Natural killer cell (primary cell): ENCODE measurements at regions not wholly inside any gene's neighbourhood (a gene's known extent, or its start where the extent isn't known, plus 50 kb on each side); places are given as distances from the start of the nearest gene placed in this dataset.

Experiments used
- ATAC-seq, 3 donors: fragments of 150-1000 bp in 2 of 3; fragments of 200-7000 bp in 1 of 3; cut with Tn5 transposase; 1 replicate in 1 of 3; 2 replicates in 2 of 3; pipeline ENCODE4 v1.10.0; 2021; ENCODE audit warnings: mild to moderate bottlenecking in 2 of 3, moderate library complexity in 2 of 3
- DNase-seq, 2 donors: peaks; one replicate each; pipeline versions ENCODE4 v3.0.0 to v3.0.0-alpha.2; 2013 to 2021; ENCODE audit warnings: mixed read lengths in 1 of 2
- H3K27ac ChIP-seq: one replicate; pipeline ENCODE4 v1.5.1; 2013; ENCODE audit warnings: mild to moderate bottlenecking, low read length
- H3K27me3 ChIP-seq: one replicate; pipeline ENCODE4 v1.6.1; 2013; ENCODE audit warnings: low read length; ENCODE audit not compliant: control insufficient read depth, insufficient read depth
- H3K36me3 ChIP-seq: one replicate; pipeline ENCODE4 v1.6.1; 2013; ENCODE audit warnings: low read length; ENCODE audit not compliant: control insufficient read depth, insufficient read depth
- H3K4me1 ChIP-seq: one replicate; pipeline ENCODE4 v1.6.1; 2013; ENCODE audit warnings: low read length; ENCODE audit not compliant: control insufficient read depth, insufficient read depth
- H3K4me3 ChIP-seq: one replicate; pipeline ENCODE4 v1.5.1; 2013; ENCODE audit warnings: low read length
- H3K9me3 ChIP-seq: one replicate; pipeline ENCODE4 v1.6.1; 2013; ENCODE audit warnings: low read length; ENCODE audit not compliant: control insufficient read depth, insufficient read depth
- H3K27ac Mint-ChIP-seq, 2 donors: one replicate each; pipeline ENCODE4 v1.8.0; 2022; ENCODE audit warnings: mild to moderate bottlenecking in 2 of 2, mixed read lengths in 2 of 2, moderate library complexity in 1 of 2
- H3K27me3 Mint-ChIP-seq, 2 donors: one replicate each; pipeline ENCODE4 v1.8.0; 2022; ENCODE audit warnings: low read depth in 2 of 2, mixed read lengths in 2 of 2
- H3K36me3 Mint-ChIP-seq: one replicate; pipeline ENCODE4 v1.8.0; 2022; ENCODE audit warnings: mixed read lengths
- H3K4me1 Mint-ChIP-seq, 2 donors: one replicate each; pipeline ENCODE4 v1.8.0; 2022; ENCODE audit warnings: mixed read lengths in 2 of 2
- H3K4me3 Mint-ChIP-seq: one replicate; pipeline ENCODE4 v1.8.0; 2022; ENCODE audit warnings: mild to moderate bottlenecking, moderate library complexity, mixed read lengths
- H3K9me3 Mint-ChIP-seq, 2 donors: one replicate each; pipeline ENCODE4 v1.8.0; 2022; ENCODE audit warnings: mixed read lengths in 2 of 2
- CTCF ChIP-seq: fragments of 200-600 bp; IDR thresholded peaks from one replicate; pipeline ENCODE4 v1.8.0; 2022; ENCODE audit warnings: antibody characterized with exemption
- WGBS: methylation state at CpG from one replicate; pipeline ENCODE4 v1.1.7; 2013; ENCODE audit warnings: missing lambda C conversion rate; ENCODE audit not compliant: insufficient coverage; 5-methylcytosine and 5-hydroxymethylcytosine counted together
- intact Hi-C: fragments of 100-400 bp; cut with micrococcal nuclease; formaldehyde crosslinking; loops from one replicate; pipeline ENCODE4 v1.14.2; 2022

- H3K4me1 Mint-ChIP-seq, result no peaks in the 10 kb centered on the region
- H3K4me3 ChIP-seq, result no peak overlapping the region
- no peak overlapping the region for H3K27ac ChIP-seq
- H3K9me3 Mint-ChIP-seq, result peaks cover 3 to 4% of the 10 kb centered on the region in 2 donors
- no peak for DNase-seq
- intact Hi-C loops, result no loop called here
- no peaks in the 10 kb centered on the region for H3K27me3 ChIP-seq
- TF ChIP-seq CTCF, result no peak
- no peaks in the 10 kb centered on the region for H3K4me1 ChIP-seq
- no peak overlapping the region for H3K4me3 Mint-ChIP-seq
- H3K27ac Mint-ChIP-seq, result no peak overlapping the region
- H3K9me3 ChIP-seq, result no peaks in the 10 kb centered on the region
- no peaks in the 10 kb centered on the region for H3K27me3 Mint-ChIP-seq
- H3K36me3 ChIP-seq, result no peaks in the 10 kb centered on the region
- H3K36me3 Mint-ChIP-seq, result no peaks in the 10 kb centered on the region
- no peak for ATAC-seq
These were observed 135.7 kb downstream of the IGF1 start for GRCh38 chr12:102344691-102345090.

GRCh38 chr12:102343361-102344121 lies 136.8 kb downstream of the IGF1 start:
- H3K9me3 Mint-ChIP-seq, result peaks cover 3 to 4% of the 10 kb centered on the region in 2 donors
- H3K4me3 Mint-ChIP-seq, result no peak overlapping the region
- ATAC-seq (no peak), DNase-seq (no peak)
- H3K4me1 Mint-ChIP-seq, result no peaks in the 10 kb centered on the region
- Histone ChIP-seq H3K27ac (no peak overlapping the region), H3K9me3 (no peaks in the 10 kb centered on the region), H3K4me3 (no peak overlapping the region), H3K36me3 (no peaks in the 10 kb centered on the region), H3K27me3 (no peaks in the 10 kb centered on the region), H3K4me1 (no peaks in the 10 kb centered on the region)
- no peak for TF ChIP-seq CTCF
- WGBS, result no CpG with 5 or more reads among the region's 1 CpG
- no peaks in the 10 kb centered on the region for H3K36me3 Mint-ChIP-seq
- no peak overlapping the region for H3K27ac Mint-ChIP-seq
- no peaks in the 10 kb centered on the region for H3K27me3 Mint-ChIP-seq
- intact Hi-C loops, result no loop called here

GRCh38 chr12:102342281-102343006 lies 137.9 kb downstream of the IGF1 start:
- Histone ChIP-seq H3K36me3 (no peaks in the 10 kb centered on the region), H3K4me3 (no peak overlapping the region)
- TF ChIP-seq CTCF, result no peak

More at GRCh38 chr12:102342281-102343006, 137.9 kb downstream of the IGF1 start:
- no peak overlapping the region for H3K27ac ChIP-seq
- 89% methylated on average over 2 of the region's 3 CpGs for WGBS
- H3K27me3 ChIP-seq, result no peaks in the 10 kb centered on the region
- Mint-ChIP-seq H3K9me3 (peaks cover 5 to 7% of the 10 kb centered on the region in 2 donors), H3K27ac (no peak overlapping the region), H3K36me3 (no peaks in the 10 kb centered on the region), H3K4me1 (no peaks in the 10 kb centered on the region), H3K4me3 (no peak overlapping the region), H3K27me3 (no peaks in the 10 kb centered on the region)
- no peak for ATAC-seq
- H3K4me1 ChIP-seq, result no peaks in the 10 kb centered on the region
- H3K9me3 ChIP-seq, result no peaks in the 10 kb centered on the region
- intact Hi-C loops, result no loop called here
- no peak for DNase-seq
